ENCODE measurements at regions not wholly inside any gene's neighbourhood (a gene's known extent, or its start where the extent isn't known, plus 50 kb on each side); places are given as distances from the start of the nearest gene placed in this dataset.
"Not testable (repeated sequence)": the region's sequence is repeated elsewhere in the genome, so short reads cannot be mapped to it uniquely, and the experiment has no call there.

GRCh38 chr17:72464221-72464620, 343.4 kb downstream of the SOX9 start:
- DNase-seq (ENCODE audit: extremely low read depth, low read depth), result not testable (repeated sequence)

GRCh38 chr17:72465191-72466024, 344.6 kb downstream of the SOX9 start:
- peak; percentile 99 for DNase-seq (ENCODE audit: extremely low read depth, low read depth)

- DNase-seq (ENCODE audit: extremely low read depth, low read depth), result peak; percentile 95
Measured at GRCh38 chr17:72466199-72466598, 345.4 kb downstream of the SOX9 start.

GRCh38 chr17:72466606-72467005, 345.8 kb downstream of the SOX9 start:
- no peak for DNase-seq (ENCODE audit: extremely low read depth, low read depth)

GRCh38 chr17:72467841-72468653, 347.2 kb downstream of the SOX9 start:
- DNase-seq (ENCODE audit: extremely low read depth, low read depth), result peak; percentile 37

- DNase-seq (ENCODE audit: extremely low read depth, low read depth), result no peak
Measured at GRCh38 chr17:72468841-72469240, 348.0 kb downstream of the SOX9 start.

- no peak for DNase-seq (ENCODE audit: extremely low read depth, low read depth)
Measured at GRCh38 chr17:72470121-72470705, 349.4 kb downstream of the SOX9 start.

GRCh38 chr17:72470734-72471133, 349.9 kb downstream of the SOX9 start:
- DNase-seq (ENCODE audit: extremely low read depth, low read depth), result no peak

GRCh38 chr17:72471296-72471695, 350.5 kb downstream of the SOX9 start:
- DNase-seq (ENCODE audit: extremely low read depth, low read depth), result no peak

- DNase-seq (ENCODE audit: extremely low read depth, low read depth), result no peak
Measured at GRCh38 chr17:72472106-72472505, 351.3 kb downstream of the SOX9 start.

- DNase-seq (ENCODE audit: extremely low read depth, low read depth), result not testable (repeated sequence)
Measured at GRCh38 chr17:72472853-72473390, 352.1 kb downstream of the SOX9 start.

GRCh38 chr17:72474243-72474642, 353.4 kb downstream of the SOX9 start:
- DNase-seq (ENCODE audit: extremely low read depth, low read depth), result no peak

GRCh38 chr17:72474719-72475477, 354.1 kb downstream of the SOX9 start:
- DNase-seq (ENCODE audit: extremely low read depth, low read depth), result no peak

GRCh38 chr17:72476134-72476533, 355.3 kb downstream of the SOX9 start:
- DNase-seq (ENCODE audit: extremely low read depth, low read depth), result no peak

GRCh38 chr17:72476575-72476986, 355.8 kb downstream of the SOX9 start:
- no peak for DNase-seq (ENCODE audit: extremely low read depth, low read depth)

- DNase-seq (ENCODE audit: extremely low read depth, low read depth), result no peak
Measured at GRCh38 chr17:72477491-72477890, 356.7 kb downstream of the SOX9 start.

- DNase-seq (ENCODE audit: extremely low read depth, low read depth), result no peak
Measured at GRCh38 chr17:72479113-72479512, 358.3 kb downstream of the SOX9 start.

GRCh38 chr17:72481572-72481971, 360.8 kb downstream of the SOX9 start:
- no peak for DNase-seq (ENCODE audit: extremely low read depth, low read depth)

GRCh38 chr17:72485596-72485995, 364.8 kb downstream of the SOX9 start:
- DNase-seq (ENCODE audit: extremely low read depth, low read depth), result no peak

GRCh38 chr17:72486806-72487205, 366.0 kb downstream of the SOX9 start:
- no peak for DNase-seq (ENCODE audit: extremely low read depth, low read depth)
